WTC11 (cell line): ENCODE measurements at regions not wholly inside any gene's neighbourhood (a gene's known extent, or its start where the extent isn't known, plus 50 kb on each side); places are given as distances from the start of the nearest gene placed in this dataset.

Source experiments
- ATAC-seq: fragments of 200-7000 bp; cut with Tn5 transposase; 2 replicates; pipeline ENCODE4 v1.10.0; 2021; ENCODE audit warnings: mild to moderate bottlenecking, moderate library complexity
- CTCF ChIA-PET: fragments of 300-600 bp; sonication (Branson Sonifier 250); formaldehyde crosslinking; loops from one replicate; lab custom pipeline; 2021; ENCODE audit warnings: antibody characterized with exemption; lab: Charles Lee
- POLR2A ChIA-PET: fragments of 350-600 bp; sonication (Branson Sonifier 250); formaldehyde crosslinking; loops from one replicate; lab custom pipeline; 2021; ENCODE audit warnings: antibody characterized with exemption; lab: Charles Lee
- DNase-seq: peaks from one replicate; pipeline ENCODE4 v3.0.0; 2021; ENCODE audit warnings: low spot score
- H3K27ac Mint-ChIP-seq: 2 replicates; pipeline ENCODE4 v1.8.0; 2021; ENCODE audit warnings: mixed read lengths
- H3K27me3 Mint-ChIP-seq: 2 replicates; pipeline ENCODE4 v1.8.0; 2021; ENCODE audit warnings: low read depth, mild to moderate bottlenecking, moderate library complexity, mixed read lengths
- H3K36me3 Mint-ChIP-seq: 2 replicates; pipeline ENCODE4 v1.8.0; 2021; ENCODE audit warnings: mixed read lengths
- H3K4me1 Mint-ChIP-seq: 2 replicates; pipeline ENCODE4 v1.8.0; 2022; ENCODE audit warnings: mixed read lengths
- H3K4me3 Mint-ChIP-seq: 2 replicates; pipeline ENCODE4 v1.8.0; 2021; ENCODE audit warnings: mild to moderate bottlenecking, moderate library complexity, mixed read lengths
- H3K9me3 Mint-ChIP-seq: 2 replicates; pipeline ENCODE4 v1.8.0; 2021; ENCODE audit warnings: mixed read lengths
- AR ChIP-seq: fragments of 250-450 bp; sonication (Bioruptor Pico); IDR thresholded peaks from 2 replicates; pipeline ENCODE4 v1.9.0; 2021; ENCODE audit warnings: mild to moderate bottlenecking
- ELF4 ChIP-seq: sonication (generic); formaldehyde crosslinking; IDR thresholded peaks from 2 replicates; pipeline ENCODE4 v1.8.1; 2022; ENCODE audit warnings: low read depth, mild to moderate bottlenecking, moderate library complexity, missing genetic modification reagents
- ETV6 ChIP-seq: sonication (generic); formaldehyde crosslinking; IDR thresholded peaks from 2 replicates; pipeline ENCODE4 v1.8.1; 2022; ENCODE audit warnings: mild to moderate bottlenecking, missing genetic modification reagents
- FOXK1 ChIP-seq: sonication (generic); formaldehyde crosslinking; IDR thresholded peaks from 2 replicates; pipeline ENCODE4 v1.8.0; 2022; ENCODE audit warnings: mild to moderate bottlenecking, moderate library complexity, missing genetic modification reagents
- GRHL2 ChIP-seq: fragments of 250-450 bp; sonication (Bioruptor Pico); IDR thresholded peaks from 2 replicates; pipeline ENCODE4 v1.8.0; 2022; ENCODE audit warnings: mild to moderate bottlenecking, moderate library complexity; ENCODE audit not compliant: insufficient replicate concordance, severe bottlenecking
- HMGA2 ChIP-seq: fragments of 250-450 bp; sonication (Bioruptor Pico); IDR thresholded peaks from 2 replicates; pipeline ENCODE4 v1.4.0; 2021; ENCODE audit warnings: mild to moderate bottlenecking, moderate library complexity
- IRF1 ChIP-seq: sonication (generic); formaldehyde crosslinking; IDR thresholded peaks from 2 replicates; pipeline ENCODE4 v1.8.0; 2023; ENCODE audit warnings: missing genetic modification reagents
- JUN ChIP-seq: sonication (generic); formaldehyde crosslinking; IDR thresholded peaks from 2 replicates; pipeline ENCODE4 v1.8.0; 2023; ENCODE audit warnings: mild to moderate bottlenecking, missing genetic modification reagents
- MAX ChIP-seq: sonication (generic); formaldehyde crosslinking; IDR thresholded peaks from 2 replicates; pipeline ENCODE4 v1.8.0; 2022; ENCODE audit warnings: mild to moderate bottlenecking, missing genetic modification reagents
- MYBL2 ChIP-seq: sonication (generic); formaldehyde crosslinking; IDR thresholded peaks from 2 replicates; pipeline ENCODE4 v1.8.1; 2023; ENCODE audit warnings: mild to moderate bottlenecking, moderate library complexity, missing genetic modification reagents
- NR2C2 ChIP-seq: sonication (generic); formaldehyde crosslinking; IDR thresholded peaks from 2 replicates; pipeline ENCODE4 v1.8.0; 2022; ENCODE audit warnings: mild to moderate bottlenecking, missing genetic modification reagents
- NR3C1 ChIP-seq: sonication (generic); formaldehyde crosslinking; conservative IDR thresholded peaks from 2 replicates; pipeline ENCODE4 v1.8.1; 2023; ENCODE audit warnings: low read depth, mild to moderate bottlenecking, missing genetic modification reagents
- RELA ChIP-seq: sonication (generic); formaldehyde crosslinking; IDR thresholded peaks from 2 replicates; pipeline ENCODE4 v1.8.1; 2022; ENCODE audit warnings: missing genetic modification reagents, mild to moderate bottlenecking, borderline replicate concordance
- RORB ChIP-seq: fragments of 250-450 bp; sonication (Bioruptor Pico); IDR thresholded peaks from 2 replicates; pipeline ENCODE4 v1.9.0; 2021; ENCODE audit warnings: mild to moderate bottlenecking
- SMAD3 ChIP-seq: sonication (generic); formaldehyde crosslinking; IDR thresholded peaks from 2 replicates; pipeline ENCODE4 v1.8.0; 2022; ENCODE audit warnings: missing genetic modification reagents, mild to moderate bottlenecking, borderline replicate concordance
- SOX15 ChIP-seq: fragments of 250-450 bp; sonication (Bioruptor Pico); IDR thresholded peaks from 2 replicates; pipeline ENCODE4 v1.9.0; 2021; ENCODE audit warnings: mild to moderate bottlenecking
- TEAD1 ChIP-seq: sonication (generic); formaldehyde crosslinking; IDR thresholded peaks from 2 replicates; pipeline ENCODE4 v1.8.0; 2022; ENCODE audit warnings: mild to moderate bottlenecking, missing genetic modification reagents
- USF2 ChIP-seq: sonication (generic); formaldehyde crosslinking; IDR thresholded peaks from 2 replicates; pipeline ENCODE4 v1.8.1; 2023; ENCODE audit warnings: mild to moderate bottlenecking, missing genetic modification reagents, moderate library complexity
- ZNF121 ChIP-seq: sonication (generic); formaldehyde crosslinking; IDR thresholded peaks from 2 replicates; pipeline ENCODE4 v1.8.0; 2023; ENCODE audit warnings: missing genetic modification reagents
- ZNF219 ChIP-seq: sonication (generic); formaldehyde crosslinking; IDR thresholded peaks from 2 replicates; pipeline ENCODE4 v1.8.0; 2023; ENCODE audit warnings: missing genetic modification reagents, mild to moderate bottlenecking, borderline replicate concordance
- ZNF263 ChIP-seq: sonication (generic); formaldehyde crosslinking; IDR thresholded peaks from 2 replicates; pipeline ENCODE4 v1.8.1; 2022; ENCODE audit warnings: low read depth, mild to moderate bottlenecking, moderate library complexity, missing genetic modification reagents
- ZNF281 ChIP-seq: sonication (generic); formaldehyde crosslinking; IDR thresholded peaks from 2 replicates; pipeline ENCODE4 v1.8.0; 2023; ENCODE audit warnings: mild to moderate bottlenecking, missing genetic modification reagents
- ZNF317 ChIP-seq: sonication (generic); formaldehyde crosslinking; IDR thresholded peaks from 2 replicates; pipeline ENCODE4 v1.8.1; 2023; ENCODE audit warnings: low read depth, mild to moderate bottlenecking, moderate library complexity, missing genetic modification reagents, borderline replicate concordance
- ZNF416 ChIP-seq: fragments of 250-450 bp; sonication (Bioruptor Pico); IDR thresholded peaks from 2 replicates; pipeline ENCODE4 v1.9.0; 2021; ENCODE audit warnings: mild to moderate bottlenecking, inconsistent platforms
- ZSCAN18 ChIP-seq: fragments of 250-450 bp; sonication (Bioruptor Pico); IDR thresholded peaks from 2 replicates; pipeline ENCODE4 v2.1.2; 2022; ENCODE audit warnings: mild to moderate bottlenecking, moderate library complexity

- Mint-ChIP-seq H3K27ac (no peak overlapping the region), H3K9me3 (no peaks in the 10 kb centered on the region), H3K27me3 (no peaks in the 10 kb centered on the region), H3K4me1 (peaks cover 8% of the 10 kb centered on the region), H3K4me3 (no peak overlapping the region), H3K36me3 (no peaks in the 10 kb centered on the region)
- CTCF ChIA-PET, result no interaction called here
- TF ChIP-seq RELA (CRISPR knock-in tag) (no peak), JUN (CRISPR knock-in tag) (no peak), MYBL2 (CRISPR knock-in tag) (no peak), HMGA2 (CRISPR knock-in tag) (no peak), ZNF219 (CRISPR knock-in tag) (no peak), IRF1 (CRISPR knock-in tag) (no peak), NR2C2 (CRISPR knock-in tag) (no peak), SMAD3 (CRISPR knock-in tag) (no peak), ZSCAN18 (CRISPR knock-in tag) (no peak), SOX15 (no peak), ETV6 (no peak), ZNF121 (CRISPR knock-in tag) (no peak), GRHL2 (CRISPR knock-in tag) (no peak), RORB (CRISPR knock-in tag) (no peak), MAX (CRISPR knock-in tag) (no peak), USF2 (CRISPR knock-in tag) (no peak), ZNF317 (no peak), ELF4 (no peak)
- ATAC-seq (no peak), DNase-seq (no peak)
- POLR2A ChIA-PET, result interaction anchor here (0.6 to 1.0 kb wide), 3 partner anchors 13 to 740 kb away, joined by 3 to 4 read pairs (median 3); partner anchors contain the start of gene ID2
These were observed 57.8 kb upstream of the ID2 start for GRCh38 chr2:8623958-8624591.

- Mint-ChIP-seq H3K9me3 (no peaks in the 10 kb centered on the region), H3K27me3 (no peaks in the 10 kb centered on the region), H3K27ac (no peak overlapping the region), H3K36me3 (no peaks in the 10 kb centered on the region), H3K4me1 (peaks cover 11% of the 10 kb centered on the region), H3K4me3 (no peak overlapping the region)
- ChIA-PET POLR2A (interaction anchor here (0.8 to 1.0 kb wide), 2 partner anchors 12 to 57 kb away, joined by 3 to 4 read pairs; partner anchors contain the start of gene ID2), CTCF (no interaction called here)
- no peak for ATAC-seq
- DNase-seq, result no peak
- TF ChIP-seq ZNF416 (CRISPR knock-in tag) (no peak), SMAD3 (CRISPR knock-in tag) (no peak), ZNF281 (CRISPR knock-in tag) (no peak), ELF4 (no peak), FOXK1 (no peak), NR3C1 (CRISPR knock-in tag) (no peak), AR (CRISPR knock-in tag) (no peak), TEAD1 (no peak), MYBL2 (CRISPR knock-in tag) (no peak), ZNF263 (no peak)
These were observed 56.9 kb upstream of the ID2 start for GRCh38 chr2:8624855-8625398.
